ENCODE measurements at regions not wholly inside any gene's neighbourhood (a gene's known extent, or its start where the extent isn't known, plus 50 kb on each side); places are given as distances from the start of the nearest gene placed in this dataset.

DNA sequence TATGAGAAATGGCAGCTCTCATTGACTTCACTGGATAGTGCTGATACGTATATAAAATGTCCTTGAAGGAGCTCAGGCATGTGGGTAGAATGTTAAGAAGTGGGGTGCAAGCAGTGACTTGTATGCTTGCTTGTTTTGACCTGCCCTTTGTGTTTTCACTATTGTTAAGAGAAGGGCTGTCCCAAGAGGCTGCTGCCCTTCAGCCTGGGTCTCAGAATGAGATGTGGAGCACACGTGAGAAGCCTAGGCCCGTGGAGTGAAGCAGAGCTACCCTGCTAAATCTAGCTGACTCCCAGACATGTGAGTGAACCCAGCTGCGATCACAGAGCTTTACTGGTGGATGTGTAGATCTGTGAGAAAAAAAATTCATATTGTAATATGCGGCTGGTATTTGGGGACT is 305.3 kb upstream of the RGS17 start:
- Histone ChIP-seq H3K4me1 (ENCODE audit: control insufficient read depth, extremely low read depth, insufficient read depth, low read length) (no peaks in the 10 kb centered on the region), H3K36me3 (ENCODE audit: control insufficient read depth in 2 of 2, extremely low read depth in 1 of 2, insufficient read depth in 2 of 2, low read length in 2 of 2) (no peaks in the 10 kb centered on the region), H2AFZ (ENCODE audit: control insufficient read depth, low read length) (no peak overlapping the region), H3K79me2 (ENCODE audit: control insufficient read depth, insufficient read depth, low read length) (no peaks in the 10 kb centered on the region), H3K9me1 (ENCODE audit: control insufficient read depth, extremely low read depth, insufficient read depth, low read length) (no peaks in the 10 kb centered on the region), H3K9ac (ENCODE audit: control insufficient read depth, extremely low read depth, insufficient read depth, low read length) (no peak overlapping the region), H3K9me3 (ENCODE audit: control insufficient read depth, low read depth, low read length) (no peaks in the 10 kb centered on the region), H3K4me3 (ENCODE audit: control insufficient read depth in 2 of 3, extremely low read depth in 1 of 3, insufficient read depth in 2 of 3, low read depth in 1 of 3, low read length in 3 of 3) (no peak overlapping the region), H3K27me3 (ENCODE audit: control insufficient read depth, extremely low read depth, insufficient read depth, low read length) (no peaks in the 10 kb centered on the region), H4K20me1 (ENCODE audit: control insufficient read depth, extremely low read depth, insufficient read depth, low read length) (no peaks in the 10 kb centered on the region), H3K4me2 (ENCODE audit: control insufficient read depth, extremely low read depth, insufficient read depth, low read depth, low read length) (no peak overlapping the region), H3K27ac (ENCODE audit: control insufficient read depth, insufficient read depth, low read length) (no peak overlapping the region)
- no peak for FAIRE-seq
- dilution Hi-C loops (cut with MboI; ENCODE audit: extremely low pct_ligation_motif_present, low sequenced_read_pairs), result no loop called here
- no peak for DNase-seq (ENCODE audit: low read depth, low spot score)
- TF ChIP-seq, protein P1, sequence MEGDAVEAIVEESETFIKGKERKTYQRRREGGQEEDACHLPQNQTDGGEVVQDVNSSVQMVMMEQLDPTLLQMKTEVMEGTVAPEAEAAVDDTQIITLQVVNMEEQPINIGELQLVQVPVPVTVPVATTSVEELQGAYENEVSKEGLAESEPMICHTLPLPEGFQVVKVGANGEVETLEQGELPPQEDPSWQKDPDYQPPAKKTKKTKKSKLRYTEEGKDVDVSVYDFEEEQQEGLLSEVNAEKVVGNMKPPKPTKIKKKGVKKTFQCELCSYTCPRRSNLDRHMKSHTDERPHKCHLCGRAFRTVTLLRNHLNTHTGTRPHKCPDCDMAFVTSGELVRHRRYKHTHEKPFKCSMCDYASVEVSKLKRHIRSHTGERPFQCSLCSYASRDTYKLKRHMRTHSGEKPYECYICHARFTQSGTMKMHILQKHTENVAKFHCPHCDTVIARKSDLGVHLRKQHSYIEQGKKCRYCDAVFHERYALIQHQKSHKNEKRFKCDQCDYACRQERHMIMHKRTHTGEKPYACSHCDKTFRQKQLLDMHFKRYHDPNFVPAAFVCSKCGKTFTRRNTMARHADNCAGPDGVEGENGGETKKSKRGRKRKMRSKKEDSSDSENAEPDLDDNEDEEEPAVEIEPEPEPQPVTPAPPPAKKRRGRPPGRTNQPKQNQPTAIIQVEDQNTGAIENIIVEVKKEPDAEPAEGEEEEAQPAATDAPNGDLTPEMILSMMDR (optimal IDR thresholded peaks at IDR 0.05 in 1 of 3, IDR thresholded peaks at IDR 0.05 in 1 of 3, conservative IDR thresholded peaks at IDR 0.05 in 1 of 3; ENCODE audit: extremely low read depth in 1 of 3, insufficient read depth in 2 of 3, low read length in 3 of 3), result no peak
- no peak for TF ChIP-seq EZH2 (IDR thresholded peaks at IDR 0.05; ENCODE audit: low read length)

DNA sequence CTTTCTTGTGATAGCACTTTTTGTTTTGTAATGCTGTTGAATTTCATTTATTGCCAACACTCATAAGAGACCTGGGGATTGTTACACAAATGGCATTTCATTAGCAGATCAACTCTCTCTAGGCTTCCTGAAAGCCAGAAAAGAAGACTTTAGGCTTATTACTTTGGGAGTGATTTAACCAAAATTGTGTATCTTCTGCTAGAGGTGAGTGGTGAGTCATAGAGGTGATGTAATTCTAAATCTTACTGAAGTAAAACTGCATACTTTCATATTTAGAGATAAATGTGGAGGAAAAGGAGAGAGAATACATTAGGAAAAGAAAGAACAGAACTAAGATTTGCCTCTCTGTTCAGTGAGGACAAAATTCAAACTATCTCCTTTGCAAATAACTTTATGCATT is 304.7 kb upstream of the RGS17 start:
- Histone ChIP-seq H3K4me2 (ENCODE audit: control insufficient read depth, extremely low read depth, insufficient read depth, low read depth, low read length) (no peak overlapping the region), H3K9ac (ENCODE audit: control insufficient read depth, extremely low read depth, insufficient read depth, low read length) (no peak overlapping the region), H3K4me1 (ENCODE audit: control insufficient read depth, extremely low read depth, insufficient read depth, low read length) (no peaks in the 10 kb centered on the region), H4K20me1 (ENCODE audit: control insufficient read depth, extremely low read depth, insufficient read depth, low read length) (no peaks in the 10 kb centered on the region), H3K27ac (ENCODE audit: control insufficient read depth, insufficient read depth, low read length) (no peak overlapping the region), H3K9me1 (ENCODE audit: control insufficient read depth, extremely low read depth, insufficient read depth, low read length) (no peaks in the 10 kb centered on the region), H3K79me2 (ENCODE audit: control insufficient read depth, insufficient read depth, low read length) (no peaks in the 10 kb centered on the region), H3K36me3 (ENCODE audit: control insufficient read depth in 2 of 2, extremely low read depth in 1 of 2, insufficient read depth in 2 of 2, low read length in 2 of 2) (no peaks in the 10 kb centered on the region), H2AFZ (ENCODE audit: control insufficient read depth, low read length) (no peak overlapping the region), H3K9me3 (ENCODE audit: control insufficient read depth, low read depth, low read length) (no peaks in the 10 kb centered on the region), H3K27me3 (ENCODE audit: control insufficient read depth, extremely low read depth, insufficient read depth, low read length) (no peaks in the 10 kb centered on the region), H3K4me3 (ENCODE audit: control insufficient read depth in 2 of 3, extremely low read depth in 1 of 3, insufficient read depth in 2 of 3, low read depth in 1 of 3, low read length in 3 of 3) (no peak overlapping the region)
- dilution Hi-C loops (cut with MboI; ENCODE audit: extremely low pct_ligation_motif_present, low sequenced_read_pairs), result no loop called here
- FAIRE-seq (no peak), DNase-seq (ENCODE audit: low read depth, low spot score) (no peak)
- TF ChIP-seq EZH2 (IDR thresholded peaks at IDR 0.05; ENCODE audit: low read length), result no peak

DNA sequence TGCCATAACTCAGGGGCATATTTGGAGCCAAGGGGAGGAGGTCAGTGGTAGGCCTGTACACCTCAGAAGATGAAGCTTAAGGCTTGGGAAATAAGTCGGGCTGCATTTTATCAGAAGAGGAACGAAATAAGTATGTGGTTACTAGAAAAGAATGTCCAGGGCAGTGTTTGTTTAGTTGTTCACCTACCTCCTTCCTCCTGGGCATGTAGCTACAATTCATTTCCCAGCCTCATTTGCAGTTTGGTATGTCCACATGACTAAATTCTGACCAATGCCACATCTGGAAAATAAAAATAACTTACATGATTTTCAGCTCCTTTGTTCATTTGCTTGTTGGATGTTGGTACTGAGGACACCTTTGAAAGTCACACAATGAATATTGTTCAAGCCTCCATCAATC is 294.5 kb upstream of the RGS17 start:
- Histone ChIP-seq H3K27ac (ENCODE audit: control insufficient read depth, insufficient read depth, low read length) (no peak overlapping the region), H3K9ac (ENCODE audit: control insufficient read depth, extremely low read depth, insufficient read depth, low read length) (no peak overlapping the region), H3K27me3 (ENCODE audit: control insufficient read depth, extremely low read depth, insufficient read depth, low read length) (no peaks in the 10 kb centered on the region), H4K20me1 (ENCODE audit: control insufficient read depth, extremely low read depth, insufficient read depth, low read length) (no peaks in the 10 kb centered on the region), H3K4me1 (ENCODE audit: control insufficient read depth, extremely low read depth, insufficient read depth, low read length) (no peaks in the 10 kb centered on the region), H3K9me1 (ENCODE audit: control insufficient read depth, extremely low read depth, insufficient read depth, low read length) (no peaks in the 10 kb centered on the region), H3K79me2 (ENCODE audit: control insufficient read depth, insufficient read depth, low read length) (no peaks in the 10 kb centered on the region), H3K36me3 (ENCODE audit: control insufficient read depth in 2 of 2, extremely low read depth in 1 of 2, insufficient read depth in 2 of 2, low read length in 2 of 2) (no peaks in the 10 kb centered on the region), H3K4me2 (ENCODE audit: control insufficient read depth, extremely low read depth, insufficient read depth, low read depth, low read length) (no peak overlapping the region), H3K9me3 (ENCODE audit: control insufficient read depth, low read depth, low read length) (no peaks in the 10 kb centered on the region), H2AFZ (ENCODE audit: control insufficient read depth, low read length) (no peak overlapping the region), H3K4me3 (ENCODE audit: control insufficient read depth in 2 of 3, extremely low read depth in 1 of 3, insufficient read depth in 2 of 3, low read depth in 1 of 3, low read length in 3 of 3) (no peak overlapping the region)
- no peak for FAIRE-seq
- TF ChIP-seq, protein P1 (optimal IDR thresholded peaks at IDR 0.05 in 1 of 3, IDR thresholded peaks at IDR 0.05 in 1 of 3, conservative IDR thresholded peaks at IDR 0.05 in 1 of 3; ENCODE audit: extremely low read depth in 1 of 3, insufficient read depth in 2 of 3, low read length in 3 of 3), result no peak
- TF ChIP-seq EZH2 (IDR thresholded peaks at IDR 0.05; ENCODE audit: low read length), result no peak
- no peak for DNase-seq (ENCODE audit: low read depth, low spot score)
- dilution Hi-C loops (cut with MboI; ENCODE audit: extremely low pct_ligation_motif_present, low sequenced_read_pairs), result no loop called here

Data from keratinocyte (primary cell).